Neural crest cell (in vitro differentiated cells): ENCODE measurements at regions not wholly inside any gene's neighbourhood (a gene's known extent, or its start where the extent isn't known, plus 50 kb on each side); places are given as distances from the start of the nearest gene placed in this dataset.

Experiments
- DNase-seq: peaks from one replicate; pipeline ENCODE4 v3.0.0; 2021; ENCODE audit warnings: low read depth, mixed read lengths, low spot score
- H3K27ac Mint-ChIP-seq: one replicate; pipeline ENCODE4 v1.8.0; 2021; ENCODE audit warnings: mild to moderate bottlenecking, mixed read lengths; ENCODE audit not compliant: unreplicated experiment
- H3K27me3 Mint-ChIP-seq: 2 replicates; pipeline ENCODE4 v1.8.0; 2021; ENCODE audit warnings: low read depth, mild to moderate bottlenecking, mixed read lengths
- H3K36me3 Mint-ChIP-seq: 2 replicates; pipeline ENCODE4 v1.8.0; 2021; ENCODE audit warnings: low read depth, mild to moderate bottlenecking, mixed read lengths
- H3K4me1 Mint-ChIP-seq: 2 replicates; pipeline ENCODE4 v1.8.0; 2021; ENCODE audit warnings: mixed read lengths
- H3K4me3 Mint-ChIP-seq: one replicate; pipeline ENCODE4 v1.8.0; 2021; ENCODE audit warnings: mild to moderate bottlenecking, mixed read lengths
- H3K9me3 Mint-ChIP-seq: 2 replicates; pipeline ENCODE4 v1.8.0; 2021; ENCODE audit warnings: mixed read lengths
- TF ChIP-seq, protein P1 (sequence below): fragments of 200-600 bp; sonication (generic); conservative IDR thresholded peaks from 2 replicates; pipeline ENCODE4 v1.5.0; 2021; ENCODE audit warnings: antibody characterized with exemption, mild to moderate bottlenecking

DNA sequence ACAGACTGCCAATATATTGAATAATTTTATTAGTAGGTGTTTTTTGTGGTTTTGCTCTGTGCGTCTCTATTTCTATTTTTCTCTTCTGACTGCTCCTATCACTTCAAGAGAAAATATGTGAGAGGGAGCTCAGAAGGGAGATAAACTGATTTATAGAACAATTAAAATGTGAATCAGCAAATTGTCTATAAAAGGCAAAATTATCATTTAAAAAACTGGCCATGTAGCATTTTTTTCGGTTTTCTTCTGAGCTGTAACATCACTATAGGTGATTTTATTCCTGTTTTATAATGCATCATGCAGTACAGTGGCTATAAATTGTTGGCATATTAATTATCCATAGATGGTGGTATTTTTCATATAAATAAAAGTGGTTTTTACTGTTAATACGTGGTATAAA, 416.5 kb downstream of the DOK5 start:
- Mint-ChIP-seq H3K4me3 (no peak overlapping the region), H3K27ac (no peak overlapping the region), H3K9me3 (no peaks in the 10 kb centered on the region), H3K27me3 (peaks cover 7% of the 10 kb centered on the region), H3K4me1 (no peaks in the 10 kb centered on the region), H3K36me3 (no peaks in the 10 kb centered on the region)
- DNase-seq, result no peak
- TF ChIP-seq, protein P1, sequence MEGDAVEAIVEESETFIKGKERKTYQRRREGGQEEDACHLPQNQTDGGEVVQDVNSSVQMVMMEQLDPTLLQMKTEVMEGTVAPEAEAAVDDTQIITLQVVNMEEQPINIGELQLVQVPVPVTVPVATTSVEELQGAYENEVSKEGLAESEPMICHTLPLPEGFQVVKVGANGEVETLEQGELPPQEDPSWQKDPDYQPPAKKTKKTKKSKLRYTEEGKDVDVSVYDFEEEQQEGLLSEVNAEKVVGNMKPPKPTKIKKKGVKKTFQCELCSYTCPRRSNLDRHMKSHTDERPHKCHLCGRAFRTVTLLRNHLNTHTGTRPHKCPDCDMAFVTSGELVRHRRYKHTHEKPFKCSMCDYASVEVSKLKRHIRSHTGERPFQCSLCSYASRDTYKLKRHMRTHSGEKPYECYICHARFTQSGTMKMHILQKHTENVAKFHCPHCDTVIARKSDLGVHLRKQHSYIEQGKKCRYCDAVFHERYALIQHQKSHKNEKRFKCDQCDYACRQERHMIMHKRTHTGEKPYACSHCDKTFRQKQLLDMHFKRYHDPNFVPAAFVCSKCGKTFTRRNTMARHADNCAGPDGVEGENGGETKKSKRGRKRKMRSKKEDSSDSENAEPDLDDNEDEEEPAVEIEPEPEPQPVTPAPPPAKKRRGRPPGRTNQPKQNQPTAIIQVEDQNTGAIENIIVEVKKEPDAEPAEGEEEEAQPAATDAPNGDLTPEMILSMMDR, result no peak

DNA sequence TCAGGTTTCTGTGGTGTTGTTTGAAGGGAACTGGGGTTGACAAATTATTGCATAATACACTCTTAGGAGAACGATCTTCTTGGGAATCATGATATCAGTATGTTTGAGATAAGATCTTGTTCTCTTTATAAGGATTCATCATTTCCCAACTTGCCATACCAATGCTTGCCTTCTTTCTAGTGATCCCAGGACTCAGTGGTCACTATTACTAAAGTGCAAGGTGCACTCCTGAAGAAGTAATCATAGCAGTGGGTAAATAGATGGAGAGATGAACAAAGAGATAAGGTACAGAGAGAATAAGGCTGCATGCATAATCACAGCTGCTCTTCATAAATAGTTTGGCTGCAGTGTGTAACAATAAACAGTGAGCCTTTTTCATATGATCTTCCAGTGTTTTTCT, 404.0 kb downstream of the DOK5 start:
- no peak for DNase-seq
- Mint-ChIP-seq H3K9me3 (peaks cover 3% of the 10 kb centered on the region), H3K27me3 (no peaks in the 10 kb centered on the region), H3K36me3 (no peaks in the 10 kb centered on the region), H3K4me1 (no peaks in the 10 kb centered on the region), H3K27ac (no peak overlapping the region), H3K4me3 (no peak overlapping the region)
- TF ChIP-seq, protein P1, result no peak

DNA sequence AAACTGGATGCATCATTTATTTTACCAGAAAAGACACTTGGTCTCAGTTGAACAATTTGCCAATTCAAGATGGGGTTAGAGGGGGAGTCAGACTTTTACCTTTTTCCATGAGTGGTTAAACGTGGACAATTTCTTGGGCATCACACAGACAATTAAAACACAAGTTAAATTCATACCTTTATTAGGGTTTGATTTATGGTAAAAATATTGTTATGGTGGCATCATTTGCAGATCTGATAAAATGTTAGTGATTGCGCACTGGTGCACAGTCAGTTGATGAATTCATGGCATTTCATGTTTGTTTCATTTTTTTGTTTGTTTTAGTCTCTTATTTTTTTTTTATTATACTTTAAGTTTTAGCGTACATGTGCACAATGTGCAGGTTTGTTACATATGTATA, 399.9 kb downstream of the DOK5 start:
- Mint-ChIP-seq H3K27me3 (peaks cover 8% of the 10 kb centered on the region), H3K9me3 (peaks cover 8% of the 10 kb centered on the region), H3K4me3 (no peak overlapping the region), H3K4me1 (no peaks in the 10 kb centered on the region), H3K27ac (no peak overlapping the region), H3K36me3 (no peaks in the 10 kb centered on the region)
- TF ChIP-seq, protein P1, result no peak
- no peak for DNase-seq

DNA sequence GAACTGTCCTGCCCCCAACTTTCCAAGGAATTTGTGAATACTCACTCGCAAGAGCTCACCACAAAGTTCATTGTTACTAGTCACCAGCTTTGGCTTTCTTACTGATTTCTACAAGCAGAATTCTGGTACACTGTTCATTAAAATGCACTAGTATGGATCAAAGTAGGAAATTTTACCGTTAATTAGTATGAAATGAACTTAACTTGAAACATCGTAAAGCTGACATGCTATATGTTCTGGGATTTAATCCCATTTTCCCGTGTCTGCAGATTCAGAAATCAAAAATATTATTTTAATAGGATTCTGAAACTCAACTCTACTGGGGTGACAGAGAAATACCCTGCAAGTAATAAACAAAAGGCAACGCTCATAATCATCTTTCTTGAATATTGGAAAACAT, 399.3 kb downstream of the DOK5 start:
- H3K27ac Mint-ChIP-seq, result no peak overlapping the region
- H3K9me3 Mint-ChIP-seq, result peaks cover 8% of the 10 kb centered on the region
- H3K27me3 Mint-ChIP-seq, result peaks cover 8% of the 10 kb centered on the region
- TF ChIP-seq, protein P1, result no peak
- DNase-seq, result no peak
- no peak overlapping the region for H3K4me3 Mint-ChIP-seq
- H3K4me1 Mint-ChIP-seq, result no peaks in the 10 kb centered on the region
- no peaks in the 10 kb centered on the region for H3K36me3 Mint-ChIP-seq

DNA sequence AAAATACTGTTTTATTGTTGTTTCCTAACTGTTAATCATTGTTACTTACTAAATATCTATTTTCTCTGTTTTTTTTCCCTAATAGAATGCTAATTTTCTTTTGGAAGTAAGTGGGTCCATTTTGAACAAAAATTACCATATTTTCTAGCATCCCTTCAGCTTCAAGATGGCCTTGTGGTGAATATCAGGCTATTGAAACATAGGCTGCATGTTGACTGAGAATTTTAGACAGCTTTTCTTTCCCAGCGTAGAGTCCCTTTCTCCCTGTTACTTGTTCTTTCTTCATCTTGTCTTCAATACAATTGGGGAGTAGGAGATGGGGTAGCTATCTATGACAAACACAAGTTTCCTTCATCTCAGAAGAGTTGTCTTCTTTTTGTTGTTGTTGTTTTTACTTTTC, 397.0 kb downstream of the DOK5 start:
- peaks cover 4% of the 10 kb centered on the region for H3K9me3 Mint-ChIP-seq

More for the DNA sequence above, 397.0 kb downstream of the DOK5 start:
- TF ChIP-seq, protein P1, result no peak
- Mint-ChIP-seq H3K4me1 (no peaks in the 10 kb centered on the region), H3K27ac (no peak overlapping the region), H3K4me3 (no peak overlapping the region), H3K36me3 (no peaks in the 10 kb centered on the region), H3K27me3 (peaks cover 15% of the 10 kb centered on the region)
- no peak for DNase-seq
